ENCODE measurements at regions not wholly inside any gene's neighbourhood (a gene's known extent, or its start where the extent isn't known, plus 50 kb on each side); places are given as distances from the start of the nearest gene placed in this dataset.

GRCh38 chr1:204017032-204017431 lies 55.9 kb upstream of the SOX13 start:
- Histone ChIP-seq H3K4me3 (no peak overlapping the region), H3K36me3 (ENCODE audit: control insufficient read depth in 4 of 4, insufficient read depth in 4 of 4, low read length in 4 of 4) (no peaks in the 10 kb centered on the region), H3K9ac (ENCODE audit: insufficient read depth in 1 of 2, low read length in 2 of 2) (no peak overlapping the region), H3K27me3 (ENCODE audit: control insufficient read depth in 3 of 3, insufficient read depth in 3 of 3, low read length in 2 of 3) (peaks cover 0 to 2% (median 0%) of the 10 kb centered on the region in 3 donors), H3K9me3 (ENCODE audit: control insufficient read depth in 4 of 4, insufficient read depth in 3 of 4, low read length in 3 of 4) (no peaks in the 10 kb centered on the region), H3K27ac (ENCODE audit: low read depth in 1 of 2, low read length in 1 of 2) (no peak overlapping the region), H3K4me1 (ENCODE audit: control insufficient read depth in 5 of 5, insufficient read depth in 5 of 5, low read length in 5 of 5) (peaks cover 0 to 3% (median 0%) of the 10 kb centered on the region in 5 donors)
- no peak for TF ChIP-seq CTCF (IDR thresholded peaks at IDR 0.05; ENCODE audit: control extremely low read depth, extremely low read depth)
- WGBS, 2 donors, result 91 to 95% methylated on average over 1 of the region's 1 CpG
- ATAC-seq (ENCODE audit: insufficient read depth, low FRiP score) (no peak), DNase-seq (no peak)

- no peak overlapping the region for H3K4me3 ChIP-seq
- H3K36me3 ChIP-seq (ENCODE audit: control insufficient read depth in 4 of 4, insufficient read depth in 4 of 4, low read length in 4 of 4), result no peaks in the 10 kb centered on the region
- no peak for TF ChIP-seq CTCF (IDR thresholded peaks at IDR 0.05; ENCODE audit: control extremely low read depth, extremely low read depth)
- no peak for DNase-seq
- peaks cover 0 to 2% (median 0%) of the 10 kb centered on the region in 3 donors for H3K27me3 ChIP-seq (ENCODE audit: control insufficient read depth in 3 of 3, insufficient read depth in 3 of 3, low read length in 2 of 3)
- H3K9me3 ChIP-seq (ENCODE audit: control insufficient read depth in 4 of 4, insufficient read depth in 3 of 4, low read length in 3 of 4), result no peaks in the 10 kb centered on the region
- H3K9ac ChIP-seq (ENCODE audit: insufficient read depth in 1 of 2, low read length in 2 of 2), result no peak overlapping the region
- H3K27ac ChIP-seq (ENCODE audit: low read depth in 1 of 2, low read length in 1 of 2), result no peak overlapping the region
- no peak for ATAC-seq (ENCODE audit: insufficient read depth, low FRiP score)
- 76 to 80% methylated on average over 2 of the region's 2 CpGs for WGBS, 2 donors
- peaks cover 0 to 3% (median 0%) of the 10 kb centered on the region in 5 donors for H3K4me1 ChIP-seq (ENCODE audit: control insufficient read depth in 5 of 5, insufficient read depth in 5 of 5, low read length in 5 of 5)
These were observed 54.5 kb upstream of the SOX13 start for GRCh38 chr1:204018460-204018859.

Measured in lung (tissue), 11 donors.